Adrenal gland (tissue), 9 donors: ENCODE measurements at regions not wholly inside any gene's neighbourhood (a gene's known extent, or its start where the extent isn't known, plus 50 kb on each side); places are given as distances from the start of the nearest gene placed in this dataset.
A peak's percentile ranks its signal among the peaks of the same experiment; 100 is the strongest.
"Not testable (repeated sequence)": the region's sequence is repeated elsewhere in the genome, so short reads cannot be mapped to it uniquely, and the experiment has no call there.

Source experiments
- DNase-seq, 7 donors: peaks; one replicate each; pipeline ENCODE4 v3.0.0-alpha.2; 2019 to 2020
- H3K27ac ChIP-seq, 5 donors: fragments of 200-600 bp; sonication (generic) in 4 of 5; 1 replicate in 3 of 5; 2 replicates in 2 of 5; pipeline versions ENCODE4 v1.5.1 to v1.8.0; 2016 to 2020; ENCODE audit warnings: mild to moderate bottlenecking in 1 of 5
- H3K27me3 ChIP-seq: fragments of 200-600 bp; 2 replicates; pipeline ENCODE4 v1.8.0; 2021
- H3K36me3 ChIP-seq, 2 donors: fragments of 200-600 bp; replicated peaks in 1 of 2; 1 replicate in 1 of 2; 2 replicates in 1 of 2; pipeline versions ENCODE4 v1.5.1 to v1.8.0; 2018 to 2022
- H3K4me1 ChIP-seq, 2 donors: fragments of 200-600 bp; replicated peaks in 1 of 2; 1 replicate in 1 of 2; 2 replicates in 1 of 2; pipeline versions ENCODE4 v1.5.1 to v1.8.0; 2018 to 2021
- H3K4me3 ChIP-seq, 4 donors: fragments of 200-600 bp; sonication (generic) in 3 of 4; one replicate each; pipeline ENCODE4 v1.5.1; 2016 to 2018
- H3K9me3 ChIP-seq, 3 donors: fragments of 200-600 bp; sonication (generic) in 1 of 3; replicated peaks in 1 of 3; 1 replicate in 2 of 3; 2 replicates in 1 of 3; pipeline versions ENCODE4 v1.5.1 to v1.8.0; 2016 to 2021
- POLR2A ChIP-seq, 2 donors: fragments of 450-650 bp; IDR thresholded peaks; one replicate each; pipeline ENCODE4 v1.6.1; 2017; ENCODE audit warnings: antibody characterized with exemption in 2 of 2, mild to moderate bottlenecking in 2 of 2, moderate library complexity in 1 of 2
- WGBS, 4 donors: extraction: QIAGEN DNeasy Blood & Tissue Kit in 2 of 4; methylation state at CpG; one replicate each; pipeline versions ENCODE4 v1.1.5 to v1.1.7; 2013 to 2017; 5-methylcytosine and 5-hydroxymethylcytosine counted together
- intact Hi-C, 2 donors: fragments of 100-400 bp; cut with DNase I; formaldehyde crosslinking; loops; one replicate each; pipeline versions ENCODE4 v1.14.1 to v1.15.0; 2022 to 2023
- TF ChIP-seq, protein P1 (sequence below), 6 experiments: fragments of 450-650 bp in 4 of 6; fragments of 200-600 bp in 2 of 6; sonication (generic) in 1 of 6; IDR thresholded peaks; 1 replicate in 5 of 6; 2 replicates in 1 of 6; pipeline versions ENCODE4 v1.5.1 to v1.8.0; 2016 to 2021; ENCODE audit warnings: antibody characterized with exemption in 6 of 6, mild to moderate bottlenecking in 2 of 6, moderate library complexity in 1 of 6
- donor health status: healthy with polysubstance abuse.
- donor health status: Bipolar disorder and iron deficiency.
- donor health status: DM: yes; HTN: yes; CAD: no.
- donor health status: DM: no; HTN: no; CAD: no.
- donor health status: DM: no; HTN: no; CAD: no.

DNA sequence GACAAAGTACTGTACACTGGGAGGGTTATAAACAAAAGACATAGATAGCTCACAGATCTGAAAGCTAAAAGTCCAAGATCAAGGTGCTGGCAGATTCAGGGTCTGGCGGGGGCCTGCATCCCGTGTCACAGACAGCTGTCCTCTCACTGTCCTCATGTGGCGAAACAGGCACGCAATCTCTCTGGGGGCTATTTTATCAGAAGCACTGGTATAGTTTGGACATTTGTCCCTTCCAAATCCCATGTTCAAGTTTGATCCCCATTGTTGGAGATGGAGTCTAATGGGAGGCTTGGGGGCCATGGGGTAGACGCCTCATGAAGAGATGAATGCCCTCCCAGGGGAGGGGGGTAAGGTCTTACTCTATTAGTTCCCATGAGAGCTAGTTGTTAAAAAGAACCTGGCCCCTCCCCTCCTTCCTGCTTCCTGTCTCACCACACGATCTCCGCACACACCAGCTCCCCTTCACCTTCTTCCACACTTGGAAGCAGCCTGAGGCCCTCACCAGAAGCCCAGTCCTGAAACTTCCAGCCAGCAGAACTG lies 72.5 kb upstream of the UCN3 start:
- H3K27me3 ChIP-seq = no peaks in the 10 kb centered on the region
- no peak for DNase-seq
- no peaks in the 10 kb centered on the region for H3K36me3 ChIP-seq
- H3K27ac ChIP-seq = peak overlapping the region in 2 of 5 donors; percentile 34 to 64
- H3K9me3 ChIP-seq = no peaks in the 10 kb centered on the region
- TF ChIP-seq, protein P1, sequence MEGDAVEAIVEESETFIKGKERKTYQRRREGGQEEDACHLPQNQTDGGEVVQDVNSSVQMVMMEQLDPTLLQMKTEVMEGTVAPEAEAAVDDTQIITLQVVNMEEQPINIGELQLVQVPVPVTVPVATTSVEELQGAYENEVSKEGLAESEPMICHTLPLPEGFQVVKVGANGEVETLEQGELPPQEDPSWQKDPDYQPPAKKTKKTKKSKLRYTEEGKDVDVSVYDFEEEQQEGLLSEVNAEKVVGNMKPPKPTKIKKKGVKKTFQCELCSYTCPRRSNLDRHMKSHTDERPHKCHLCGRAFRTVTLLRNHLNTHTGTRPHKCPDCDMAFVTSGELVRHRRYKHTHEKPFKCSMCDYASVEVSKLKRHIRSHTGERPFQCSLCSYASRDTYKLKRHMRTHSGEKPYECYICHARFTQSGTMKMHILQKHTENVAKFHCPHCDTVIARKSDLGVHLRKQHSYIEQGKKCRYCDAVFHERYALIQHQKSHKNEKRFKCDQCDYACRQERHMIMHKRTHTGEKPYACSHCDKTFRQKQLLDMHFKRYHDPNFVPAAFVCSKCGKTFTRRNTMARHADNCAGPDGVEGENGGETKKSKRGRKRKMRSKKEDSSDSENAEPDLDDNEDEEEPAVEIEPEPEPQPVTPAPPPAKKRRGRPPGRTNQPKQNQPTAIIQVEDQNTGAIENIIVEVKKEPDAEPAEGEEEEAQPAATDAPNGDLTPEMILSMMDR (IDR thresholded peaks at IDR 0.05) = no peak
- no peak for TF ChIP-seq POLR2A (IDR thresholded peaks at IDR 0.05)
- H3K4me1 ChIP-seq = no peaks in the 10 kb centered on the region
- intact Hi-C loops = no loop called here
- H3K4me3 ChIP-seq = no peak overlapping the region
- 78 to 86% (median 81%) methylated on average over 7 of the region's 7 CpGs for WGBS, 4 donors

DNA sequence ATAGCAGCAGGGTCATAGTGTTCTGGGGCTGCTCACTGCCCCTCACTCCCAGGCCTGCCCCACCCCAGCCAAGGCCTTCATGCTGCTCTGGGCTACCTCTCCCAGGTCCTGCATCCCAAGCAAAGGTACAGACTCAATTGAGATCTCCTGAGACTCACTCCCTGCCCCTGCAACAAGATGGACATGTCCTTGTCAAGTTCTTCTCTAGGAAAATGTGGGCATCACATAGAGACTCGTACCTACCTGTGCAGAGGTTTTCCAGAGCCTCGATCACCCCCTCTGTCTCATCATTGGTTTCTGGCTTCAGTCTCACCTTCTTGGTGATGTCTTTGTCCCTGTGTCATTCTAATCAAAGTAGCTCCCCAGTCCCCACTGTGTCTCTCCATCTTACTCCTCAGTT lies 71.8 kb upstream of the UCN3 start:
- intact Hi-C loops, H3K27me3 ChIP-seq, H3K4me3 ChIP-seq, DNase-seq, H3K9me3 ChIP-seq, H3K36me3 ChIP-seq, H3K4me1 ChIP-seq, H3K27ac ChIP-seq: not testable (repeated sequence)
- 80 to 97% (median 89%) methylated on average over 2 of the region's 2 CpGs for WGBS, 4 donors

DNA sequence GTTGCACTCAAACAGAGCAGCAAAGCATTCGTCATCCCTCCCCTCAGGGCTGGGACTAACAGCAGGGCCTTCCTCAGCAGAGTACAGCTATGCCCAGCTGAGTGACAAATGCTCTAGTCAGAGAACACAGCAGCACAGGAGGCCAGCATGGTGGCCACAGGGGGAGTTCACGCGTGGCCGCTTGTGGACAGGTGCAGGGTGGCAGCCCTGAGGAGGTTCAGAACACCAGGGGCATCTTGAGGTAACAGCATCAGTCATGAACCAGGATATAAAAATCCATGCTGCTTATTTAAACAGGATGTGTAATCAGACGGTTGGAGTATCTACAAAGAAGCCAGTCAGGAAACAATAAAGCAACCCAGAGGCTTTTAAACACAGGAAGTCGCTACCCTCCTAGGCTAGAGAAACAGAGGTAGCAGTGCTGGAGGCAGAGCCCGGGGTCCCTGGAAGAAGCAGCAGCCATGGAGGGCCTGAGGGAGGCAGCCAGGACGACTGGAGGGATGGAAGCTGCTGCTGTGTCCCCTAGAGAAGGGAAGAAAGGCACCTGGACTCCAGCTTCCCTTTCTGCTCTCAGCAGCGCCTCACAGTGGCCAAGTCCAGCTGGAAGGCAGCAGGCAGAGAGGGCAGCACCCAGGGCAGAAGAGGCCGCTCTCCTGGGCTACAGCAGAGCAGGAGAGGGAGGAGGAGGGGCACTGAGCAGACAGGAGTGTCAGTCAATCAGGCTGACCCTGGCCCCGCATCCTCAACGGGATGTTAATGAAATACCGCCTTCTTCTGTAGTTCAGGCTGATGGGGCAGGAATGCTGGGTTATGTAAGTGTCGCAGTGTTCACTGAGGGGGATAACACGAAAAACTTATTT lies 70.8 kb upstream of the UCN3 start:
- WGBS, 4 donors = 53 to 61% (median 54%) methylated on average over 11 to 15 of the region's 15 CpGs
- H3K36me3 ChIP-seq = no peaks in the 10 kb centered on the region
- intact Hi-C loops = no loop called here
- no peaks in the 10 kb centered on the region for H3K9me3 ChIP-seq
- DNase-seq = peak; percentile 25 to 62 (median 35)
- no peak for TF ChIP-seq POLR2A (IDR thresholded peaks at IDR 0.05)
- TF ChIP-seq, protein P1 (IDR thresholded peaks at IDR 0.05) = peak in 3 of 6 experiments; percentile 13 to 35 (median 20)
- no peak overlapping the region for H3K27ac ChIP-seq
- no peaks in the 10 kb centered on the region for H3K4me1 ChIP-seq
- H3K4me3 ChIP-seq = no peak overlapping the region
- H3K27me3 ChIP-seq = no peaks in the 10 kb centered on the region

DNA sequence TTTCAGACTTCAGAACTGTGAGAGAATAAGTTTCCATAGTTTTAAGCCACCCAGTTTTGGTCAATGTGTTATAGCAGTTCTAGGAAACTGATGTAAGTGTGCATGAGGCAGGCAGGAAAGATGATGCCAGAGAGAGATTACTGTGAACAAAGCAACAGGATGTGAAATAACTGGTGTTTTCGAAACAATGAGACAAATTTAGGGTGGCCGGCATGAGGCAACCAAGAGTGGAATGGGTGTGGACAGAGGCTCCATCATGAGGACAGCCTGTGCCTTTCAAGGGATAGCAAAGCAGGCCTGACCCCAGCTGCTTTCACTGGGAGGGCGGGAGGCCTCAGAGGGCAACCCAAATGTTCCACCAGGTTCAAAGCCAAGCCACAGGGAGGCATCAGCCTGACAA lies 67.3 kb upstream of the UCN3 start:
- peak in 5 of 7 donors; percentile 22 to 56 (median 30) for DNase-seq
- Histone ChIP-seq H3K27me3 (no peaks in the 10 kb centered on the region), H3K4me3 (no peak overlapping the region), H3K9me3 (no peaks in the 10 kb centered on the region), H3K4me1 (no peaks in the 10 kb centered on the region), H3K27ac (no peak overlapping the region), H3K36me3 (no peaks in the 10 kb centered on the region)
- TF ChIP-seq, protein P1 (IDR thresholded peaks at IDR 0.05) = no peak
- no peak for TF ChIP-seq POLR2A (IDR thresholded peaks at IDR 0.05)
- WGBS, 4 donors = 62 to 64% (median 62%) methylated on average over 3 of the region's 3 CpGs
- intact Hi-C loops = no loop called here
